ELF-1 (cell line): ENCODE measurements at regions not wholly inside any gene's neighbourhood (a gene's known extent, or its start where the extent isn't known, plus 50 kb on each side); places are given as distances from the start of the nearest gene placed in this dataset.
"Not testable (repeated sequence)": the region's sequence is repeated elsewhere in the genome, so short reads cannot be mapped to it uniquely, and the experiment has no call there.

Experiments
- DNase-seq: peaks from one replicate; pipeline ENCODE4 v3.0.0-alpha.2; 2016; ENCODE audit warnings: low read depth, low spot score

- no peak for DNase-seq
Observed at GRCh38 chr11:70886676-70887541, 365.5 kb downstream of the SHANK2 start.

DNA sequence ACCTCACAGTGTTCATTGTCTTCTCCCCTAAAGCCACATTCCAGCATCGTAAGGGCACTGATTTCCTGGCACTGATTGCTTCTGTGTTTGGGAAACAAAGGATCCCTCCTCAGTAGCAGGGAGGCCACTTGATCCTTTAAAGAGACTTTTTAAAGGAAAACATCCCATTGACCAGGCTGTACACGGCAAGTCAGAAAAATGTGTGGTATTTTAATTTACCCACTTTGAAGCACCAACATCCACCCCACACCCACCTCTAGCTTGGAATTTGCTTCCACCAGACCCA, 364.9 kb downstream of the SHANK2 start:
- DNase-seq, result peak; percentile 66

DNA sequence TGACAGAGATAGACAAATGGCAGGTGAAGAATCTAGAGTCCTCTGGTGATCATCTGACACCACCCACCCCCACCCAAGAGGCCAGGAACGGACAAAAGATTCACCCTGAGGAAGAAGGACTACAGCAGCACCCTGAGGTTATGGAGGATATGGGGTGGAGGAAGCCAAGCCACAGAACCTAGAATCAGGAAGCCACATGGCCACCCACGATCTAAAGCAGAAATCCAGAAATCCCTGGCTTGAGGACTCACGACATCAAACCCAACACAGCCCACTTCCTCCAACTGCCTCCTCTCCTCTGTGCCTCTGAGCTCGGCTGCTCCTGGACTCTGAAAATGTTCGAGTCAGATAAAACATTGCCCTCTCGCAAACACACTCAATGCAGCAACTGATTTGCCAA, 364.3 kb downstream of the SHANK2 start:
- no peak for DNase-seq

DNA sequence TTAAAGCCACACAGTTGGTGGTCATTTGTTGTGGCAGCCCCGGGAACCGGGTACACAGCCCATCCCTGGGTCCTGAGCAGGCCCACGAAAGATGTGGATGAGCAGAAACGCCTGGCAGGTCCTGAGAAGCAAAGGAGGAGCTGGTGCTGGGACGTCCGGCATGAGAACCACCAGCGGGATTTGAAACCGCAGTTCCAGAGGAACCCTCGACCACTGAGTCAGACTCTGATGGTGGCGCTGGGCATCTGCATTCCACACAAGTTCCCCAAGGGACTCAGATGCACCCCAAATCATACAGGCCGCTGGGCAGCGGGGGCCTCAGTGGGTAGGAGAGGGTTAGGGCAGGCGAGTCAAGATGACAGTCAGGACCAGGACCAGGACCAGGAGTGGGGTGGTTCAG, 363.0 kb downstream of the SHANK2 start:
- no peak for DNase-seq

GRCh38 chr11:70891844-70892380, 360.5 kb downstream of the SHANK2 start:
- no peak for DNase-seq

DNA sequence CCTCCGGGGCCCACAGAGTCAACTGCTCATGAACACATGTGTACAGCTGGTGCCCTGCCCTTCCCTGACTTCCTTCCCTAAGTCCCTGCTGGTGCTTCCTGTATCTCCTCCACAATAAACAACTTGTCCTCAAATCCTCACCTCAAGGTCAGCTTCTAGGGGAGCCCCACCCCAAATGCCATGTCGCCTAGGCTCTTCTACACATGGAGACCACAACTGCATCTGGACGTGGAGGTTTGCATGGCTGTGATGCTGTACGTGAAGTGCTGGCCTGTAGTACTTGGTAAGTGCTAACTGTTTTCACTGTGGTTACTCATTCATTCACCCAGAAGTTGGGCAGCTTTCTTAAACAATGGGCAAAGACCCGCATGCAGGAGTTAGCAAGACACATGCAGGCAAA, 359.5 kb downstream of the SHANK2 start:
- DNase-seq, result no peak

DNA sequence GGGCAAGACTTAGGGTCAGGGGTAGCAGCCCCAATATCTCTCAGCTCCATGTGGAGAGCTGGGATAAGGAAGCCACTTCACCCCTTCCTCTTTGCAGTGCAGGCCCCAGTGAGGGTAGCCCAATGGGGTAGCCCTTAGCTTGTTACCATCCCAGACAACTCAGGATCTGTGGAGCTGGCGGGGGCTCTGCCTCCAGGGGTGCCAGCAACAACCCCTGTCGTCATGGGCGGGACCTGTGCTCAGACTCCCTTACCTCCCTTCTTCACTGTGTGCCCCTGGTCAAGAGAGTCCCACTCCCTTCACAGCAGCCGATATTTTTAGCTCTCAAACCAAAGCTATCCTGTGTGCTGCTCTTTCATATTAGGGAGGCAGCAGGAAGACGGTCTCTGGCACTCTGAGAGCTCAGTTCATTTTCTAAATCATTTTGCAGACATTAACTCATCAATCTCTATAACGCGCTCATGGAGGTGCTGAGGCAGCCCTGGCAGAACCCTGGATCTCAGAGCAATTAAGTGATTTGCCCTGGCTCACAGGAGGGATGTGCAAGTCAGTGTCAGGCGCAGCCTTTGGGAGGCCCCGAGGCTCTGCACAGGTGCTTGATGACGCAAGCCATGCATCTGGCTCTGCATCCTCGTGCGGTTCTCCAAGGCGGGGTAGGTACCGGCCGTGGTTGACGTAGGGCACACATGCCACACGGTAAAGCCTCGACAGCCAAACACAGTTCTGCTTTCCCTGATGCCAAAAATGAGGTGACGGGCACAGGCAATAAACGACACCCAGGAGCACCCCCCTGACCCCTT, 357.6 kb downstream of the SHANK2 start:
- DNase-seq, result no peak

- DNase-seq, result no peak
Observed at GRCh38 chr11:70895366-70895670, 357.1 kb downstream of the SHANK2 start.

DNA sequence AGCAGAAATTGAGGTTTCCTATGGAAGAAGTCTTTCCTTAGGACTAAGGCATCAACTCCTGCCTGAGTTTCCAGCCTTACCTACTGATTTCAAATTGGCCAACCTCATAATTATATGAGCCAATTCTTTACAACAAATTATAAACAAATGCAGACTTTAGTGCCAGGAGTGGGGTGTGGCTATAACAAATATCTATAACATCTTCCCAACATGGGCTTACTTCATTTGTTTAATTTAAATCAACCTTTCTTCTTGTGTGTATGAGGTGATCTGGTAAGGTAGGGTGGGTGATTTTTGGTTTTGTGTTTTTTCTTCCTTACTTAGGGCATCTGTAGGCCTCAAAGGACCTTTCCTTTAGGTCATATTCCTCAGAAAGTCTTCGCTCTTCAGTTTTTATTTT, 354.9 kb downstream of the SHANK2 start:
- no peak for DNase-seq

GRCh38 chr11:70899616-70900015, 352.8 kb downstream of the SHANK2 start:
- DNase-seq, result no peak

GRCh38 chr11:70900540-70900939, 351.8 kb downstream of the SHANK2 start:
- DNase-seq, result no peak

DNA sequence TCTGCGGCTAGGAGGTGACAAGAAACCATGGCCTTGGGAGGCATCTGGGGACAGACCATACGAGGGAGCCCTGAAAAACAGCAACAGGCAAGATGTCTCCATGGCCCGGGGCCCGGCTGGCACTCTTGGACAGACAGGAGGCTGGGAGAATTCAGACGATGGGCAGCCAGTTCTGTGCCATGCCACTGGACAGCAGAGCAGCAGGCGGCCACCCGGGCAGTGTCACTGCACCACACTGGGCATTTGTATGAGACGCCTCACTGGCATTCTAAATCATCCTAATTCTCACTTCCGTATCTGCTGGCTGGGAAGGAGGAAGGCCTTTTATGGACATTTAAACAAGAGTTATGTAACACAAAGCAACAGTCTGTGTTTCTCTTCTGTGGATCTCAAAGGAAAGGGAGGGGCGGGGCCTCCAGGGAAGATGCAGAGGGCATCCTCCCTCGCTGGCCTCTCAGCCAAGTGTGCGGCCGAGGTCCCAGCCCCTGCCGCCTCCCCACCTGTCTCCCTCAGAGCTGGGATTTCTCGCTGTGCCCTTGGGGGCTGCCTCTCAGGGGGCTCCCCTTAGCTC, 350.3 kb downstream of the SHANK2 start:
- DNase-seq, result no peak

- not testable (repeated sequence) for DNase-seq
Observed at GRCh38 chr11:70903229-70903628, 349.1 kb downstream of the SHANK2 start.

- DNase-seq, result no peak
Observed at GRCh38 chr11:70906101-70906500, 346.3 kb downstream of the SHANK2 start.

DNA sequence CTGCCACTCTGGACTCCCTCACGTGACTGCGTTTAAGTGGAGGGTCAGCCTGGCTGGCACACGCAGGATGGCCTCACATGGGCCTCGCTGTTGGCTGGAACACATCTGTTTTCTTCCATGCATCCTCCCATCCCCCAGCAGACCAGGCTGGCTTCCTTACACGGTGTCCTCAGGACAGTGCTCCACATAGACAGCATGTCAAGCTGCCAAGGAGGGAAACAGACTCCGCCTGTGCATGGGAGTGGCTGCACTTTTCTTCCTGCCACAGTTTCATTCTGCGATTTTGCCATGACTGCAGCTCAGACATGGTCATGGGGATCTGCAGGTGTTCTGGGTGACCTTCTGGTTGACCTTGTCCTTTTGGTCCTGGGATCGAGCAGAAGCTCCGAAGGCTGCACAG, 344.2 kb downstream of the SHANK2 start:
- DNase-seq, result no peak

GRCh38 chr11:70910835-70911234, 341.5 kb downstream of the SHANK2 start:
- DNase-seq, result no peak

- DNase-seq, result no peak
Observed at GRCh38 chr11:70912226-70912840, 340.0 kb downstream of the SHANK2 start.

- DNase-seq, result peak; percentile 40
Observed at GRCh38 chr11:70913715-70914231, 338.6 kb downstream of the SHANK2 start.

- no peak for DNase-seq
Observed at GRCh38 chr11:70914496-70914895, 337.9 kb downstream of the SHANK2 start.

- no peak for DNase-seq
Observed at GRCh38 chr11:70915158-70915985, 337.0 kb downstream of the SHANK2 start.

- no peak for DNase-seq
Observed at GRCh38 chr11:70916351-70916750, 336.0 kb downstream of the SHANK2 start.
